Upper lobe of left lung (tissue), 6 donors: ENCODE measurements at regions not wholly inside any gene's neighbourhood (a gene's known extent, or its start where the extent isn't known, plus 50 kb on each side); places are given as distances from the start of the nearest gene placed in this dataset.

ENCODE experiments used
- ATAC-seq, 2 donors: fragments of 200-7000 bp; cut with Tn5 transposase; one replicate each; pipeline ENCODE4 v1.9.1; 2022; ENCODE audit warnings: mild to moderate bottlenecking in 2 of 2, moderate library complexity in 2 of 2; ENCODE audit not compliant: low FRiP score in 2 of 2
- DNase-seq, 2 donors: peaks; one replicate each; pipeline ENCODE4 v3.0.0-alpha.2; 2019 to 2020
- H3K27ac ChIP-seq, 4 donors: fragments of 200-600 bp; sonication (generic); one replicate each; pipeline ENCODE4 v1.5.1; 2016 to 2019
- H3K27me3 ChIP-seq, 4 donors: fragments of 200-600 bp; sonication (generic); one replicate each; pipeline ENCODE4 v1.5.1; 2017 to 2019
- H3K36me3 ChIP-seq, 4 donors: fragments of 200-600 bp; sonication (generic); one replicate each; pipeline ENCODE4 v1.5.1; 2016 to 2019
- H3K4me1 ChIP-seq, 4 donors: fragments of 200-600 bp; sonication (generic); one replicate each; pipeline ENCODE4 v1.5.1; 2018 to 2019
- H3K4me3 ChIP-seq, 4 donors: fragments of 200-600 bp; sonication (generic); one replicate each; pipeline ENCODE4 v1.5.1; 2017 to 2019; ENCODE audit warnings: mild to moderate bottlenecking in 2 of 4, moderate library complexity in 1 of 4
- H3K9me3 ChIP-seq, 4 donors: fragments of 200-600 bp; sonication (generic); one replicate each; pipeline ENCODE4 v1.5.1; 2018 to 2019
- CTCF ChIP-seq, 6 experiments: fragments of 450-650 bp in 4 of 6; fragments of 200-600 bp in 2 of 6; sonication (generic) in 2 of 6; IDR thresholded peaks; one replicate each; pipeline ENCODE4 v1.5.1; 2016 to 2019; ENCODE audit warnings: antibody characterized with exemption in 6 of 6
- EP300 ChIP-seq, 4 donors: sonication (generic); formaldehyde crosslinking; IDR thresholded peaks; one replicate each; pipeline ENCODE4 v1.5.1; 2017; ENCODE audit warnings: antibody characterized with exemption in 4 of 4, control low read depth in 2 of 4
- POLR2A ChIP-seq, 4 donors: fragments of 450-650 bp; IDR thresholded peaks; one replicate each; pipeline ENCODE4 v1.5.1; 2016 to 2017; ENCODE audit warnings: antibody characterized with exemption in 4 of 4, mild to moderate bottlenecking in 2 of 4
- POLR2AphosphoS5 ChIP-seq, 2 donors: sonication (generic); formaldehyde crosslinking; IDR thresholded peaks; one replicate each; pipeline ENCODE4 v1.5.1; 2017; ENCODE audit warnings: antibody characterized with exemption in 2 of 2
- WGBS, 2 donors: methylation state at CpG; one replicate each; pipeline ENCODE4 v1.1.5; 2017 to 2018; 5-methylcytosine and 5-hydroxymethylcytosine counted together
- donor health status: DM: no; HTN: no; CAD: no; lungs with moderate emphysema.
- donor health status: DM: no; HTN: yes; CAD: no; lungs with severe emphysema.

DNA sequence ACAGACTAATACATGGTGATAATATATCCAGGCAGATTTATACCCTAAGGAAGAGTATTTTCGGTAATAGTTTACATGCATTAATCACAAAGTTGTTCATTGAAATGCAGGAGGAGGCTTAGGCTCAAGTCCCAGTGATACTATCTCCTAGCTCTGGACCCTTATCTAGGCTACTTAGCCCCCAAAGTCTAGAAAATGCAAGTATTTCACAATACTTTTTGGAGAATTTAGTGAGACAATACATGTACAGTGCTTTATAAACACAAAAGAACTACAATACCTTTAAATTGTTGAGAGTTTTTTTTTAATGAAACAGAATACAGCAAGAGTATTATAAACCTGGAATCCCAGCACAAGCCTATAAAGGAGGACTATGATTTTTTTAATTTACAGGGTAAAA is 473.9 kb downstream of the HS3ST3B1 start:
- no peaks in the 10 kb centered on the region for H3K9me3 ChIP-seq
- TF ChIP-seq EP300 (IDR thresholded peaks at IDR 0.05) = no peak
- no peak for TF ChIP-seq POLR2AphosphoS5 (IDR thresholded peaks at IDR 0.05)
- TF ChIP-seq CTCF (IDR thresholded peaks at IDR 0.05) = no peak
- no peak for TF ChIP-seq POLR2A (IDR thresholded peaks at IDR 0.05)
- no peaks in the 10 kb centered on the region for H3K27me3 ChIP-seq
- H3K27ac ChIP-seq = no peak overlapping the region
- ATAC-seq (no peak), DNase-seq (no peak)
- no peak overlapping the region for H3K4me3 ChIP-seq
- H3K36me3 ChIP-seq = no peaks in the 10 kb centered on the region
- H3K4me1 ChIP-seq = no peaks in the 10 kb centered on the region
- WGBS, 2 donors = 0 to 88% methylated on average over 1 of the region's 1 CpG

DNA sequence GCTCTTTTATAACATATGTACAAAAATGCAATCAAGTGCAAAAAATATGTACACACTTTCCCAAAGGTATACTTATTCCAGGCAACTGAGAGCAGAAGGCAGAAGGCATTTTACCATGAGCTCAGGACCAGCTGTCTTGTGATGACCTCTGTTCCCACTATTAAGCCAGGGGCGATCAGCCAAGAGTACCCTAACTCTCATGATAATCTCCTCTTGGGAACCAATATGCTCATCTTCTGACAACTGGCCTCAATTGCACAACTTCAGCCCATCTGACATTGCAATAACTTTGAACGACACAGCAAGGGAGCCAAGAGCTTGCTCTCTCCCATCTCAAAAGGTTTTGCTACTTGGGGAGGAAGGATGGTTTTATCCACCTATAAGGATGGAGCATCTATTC is 471.9 kb downstream of the HS3ST3B1 start:
- H3K27me3 ChIP-seq = no peaks in the 10 kb centered on the region
- 49 to 50% methylated on average over 2 of the region's 2 CpGs for WGBS, 2 donors
- DNase-seq (no peak), ATAC-seq (no peak)
- H3K9me3 ChIP-seq = no peaks in the 10 kb centered on the region
- no peak overlapping the region for H3K27ac ChIP-seq
- no peak for TF ChIP-seq EP300 (IDR thresholded peaks at IDR 0.05)
- TF ChIP-seq POLR2AphosphoS5 (IDR thresholded peaks at IDR 0.05) = no peak
- TF ChIP-seq CTCF (IDR thresholded peaks at IDR 0.05) = no peak
- TF ChIP-seq POLR2A (IDR thresholded peaks at IDR 0.05) = no peak
- H3K4me1 ChIP-seq = no peaks in the 10 kb centered on the region
- H3K36me3 ChIP-seq = no peaks in the 10 kb centered on the region
- H3K4me3 ChIP-seq = no peak overlapping the region

GRCh38 chr17:14771543-14771942 is 470.7 kb downstream of the HS3ST3B1 start:
- Histone ChIP-seq H3K27me3 (no peaks in the 10 kb centered on the region), H3K9me3 (no peaks in the 10 kb centered on the region), H3K27ac (no peak overlapping the region), H3K36me3 (no peaks in the 10 kb centered on the region), H3K4me3 (no peak overlapping the region), H3K4me1 (no peaks in the 10 kb centered on the region)
- ATAC-seq (no peak), DNase-seq (no peak)
- 86 to 93% methylated on average over 6 of the region's 6 CpGs for WGBS, 2 donors
- TF ChIP-seq POLR2AphosphoS5 (IDR thresholded peaks at IDR 0.05) (no peak), CTCF (IDR thresholded peaks at IDR 0.05) (no peak), POLR2A (IDR thresholded peaks at IDR 0.05) (no peak), EP300 (IDR thresholded peaks at IDR 0.05) (no peak)

GRCh38 chr17:14768923-14769322 is 468.0 kb downstream of the HS3ST3B1 start:
- DNase-seq (no peak), ATAC-seq (peak in 1 of 2 donors; percentile 32)
- Histone ChIP-seq H3K27me3 (no peaks in the 10 kb centered on the region), H3K4me1 (no peaks in the 10 kb centered on the region), H3K27ac (no peak overlapping the region), H3K36me3 (no peaks in the 10 kb centered on the region), H3K4me3 (no peak overlapping the region), H3K9me3 (no peaks in the 10 kb centered on the region)
- no peak for TF ChIP-seq EP300 (IDR thresholded peaks at IDR 0.05)
- WGBS, 2 donors = 69 to 95% methylated on average over 2 of the region's 2 CpGs

GRCh38 chr17:14762736-14763479 is 462.0 kb downstream of the HS3ST3B1 start:
- H3K27ac ChIP-seq = no peak overlapping the region
- WGBS, 2 donors = 60 to 64% methylated on average over 3 of the region's 3 CpGs
- TF ChIP-seq CTCF (IDR thresholded peaks at IDR 0.05) (no peak), POLR2A (IDR thresholded peaks at IDR 0.05) (no peak), EP300 (IDR thresholded peaks at IDR 0.05) (no peak), POLR2AphosphoS5 (IDR thresholded peaks at IDR 0.05) (no peak)

More at GRCh38 chr17:14762736-14763479, 462.0 kb downstream of the HS3ST3B1 start:
- DNase-seq = no peak
- no peaks in the 10 kb centered on the region for H3K9me3 ChIP-seq
- no peak for ATAC-seq
- no peaks in the 10 kb centered on the region for H3K4me1 ChIP-seq
- no peaks in the 10 kb centered on the region for H3K36me3 ChIP-seq
- no peak overlapping the region for H3K4me3 ChIP-seq
- no peaks in the 10 kb centered on the region for H3K27me3 ChIP-seq
